GM23338 (cell line): ENCODE measurements at regions not wholly inside any gene's neighbourhood (a gene's known extent, or its start where the extent isn't known, plus 50 kb on each side); places are given as distances from the start of the nearest gene placed in this dataset.

Experiments
- ATAC-seq: fragments of 200-7000 bp; cut with Tn5 transposase; 3 replicates; pipeline ENCODE4 v1.9.1; 2020
- DNase-seq: peaks from one replicate; pipeline ENCODE4 v3.0.0-alpha.2; 2015; ENCODE audit warnings: low spot score
- H2AFZ ChIP-seq: fragments of 200-600 bp; sonication (generic); 2 replicates; pipeline ENCODE4 v1.8.0; 2016; ENCODE audit warnings: antibody characterized with exemption, mild to moderate bottlenecking, moderate library complexity
- H3F3A ChIP-seq: fragments of 200-600 bp; sonication (generic); replicated peaks from 2 replicates; pipeline ENCODE4 v1.8.0; 2017; ENCODE audit warnings: antibody characterized with exemption, mixed run types, low read depth
- H3K27ac ChIP-seq: fragments of 200-600 bp; sonication (generic); 2 replicates; pipeline ENCODE4 v1.6.1; 2016; ENCODE audit warnings: low read depth
- H3K27me3 ChIP-seq: fragments of 200-600 bp; sonication (generic); 2 replicates; pipeline ENCODE4 v1.8.0; 2016; ENCODE audit warnings: mild to moderate bottlenecking, mixed run types, moderate library complexity; ENCODE audit not compliant: insufficient read depth
- H3K36me3 ChIP-seq: fragments of 200-600 bp; sonication (generic); 2 replicates; pipeline ENCODE4 v1.8.0; 2016; ENCODE audit warnings: mild to moderate bottlenecking; ENCODE audit not compliant: insufficient read depth
- H3K4me1 ChIP-seq: fragments of 200-600 bp; sonication (generic); 2 replicates; pipeline ENCODE4 v1.8.0; 2016; ENCODE audit warnings: mild to moderate bottlenecking, moderate library complexity; ENCODE audit not compliant: insufficient read depth
- H3K4me2 ChIP-seq: fragments of 200-600 bp; sonication (generic); 2 replicates; pipeline ENCODE4 v1.7.1; 2017; ENCODE audit warnings: mixed run types
- H3K4me3 ChIP-seq: fragments of 200-600 bp; sonication (generic); 2 replicates; pipeline ENCODE4 v1.6.1; 2016; ENCODE audit warnings: mixed run types
- H3K79me2 ChIP-seq: fragments of 200-600 bp; sonication (generic); replicated peaks from 2 replicates; pipeline ENCODE4 v1.8.0; 2017; ENCODE audit warnings: mild to moderate bottlenecking; ENCODE audit not compliant: insufficient read depth
- H3K9me2 ChIP-seq: fragments of 200-600 bp; sonication (generic); 2 replicates; pipeline ENCODE4 v1.8.0; 2017; ENCODE audit not compliant: insufficient read depth
- H4K20me1 ChIP-seq: fragments of 200-600 bp; sonication (generic); replicated peaks from 2 replicates; pipeline ENCODE4 v1.8.0; 2017; ENCODE audit warnings: mild to moderate bottlenecking; ENCODE audit not compliant: insufficient read depth
- H3K27ac Mint-ChIP-seq: 2 replicates; pipeline ENCODE4 v1.8.0; 2020; ENCODE audit warnings: inconsistent platforms, mild to moderate bottlenecking, moderate library complexity, mixed read lengths
- H3K27me3 Mint-ChIP-seq: 3 replicates; pipeline ENCODE4 v1.8.0; 2022; ENCODE audit warnings: low read depth, mild to moderate bottlenecking, moderate library complexity, mixed read lengths, inconsistent platforms; ENCODE audit not compliant: insufficient read depth, poor library complexity
- H3K36me3 Mint-ChIP-seq: 3 replicates; pipeline ENCODE4 v1.8.0; 2021; ENCODE audit warnings: low read depth, mild to moderate bottlenecking, inconsistent platforms, moderate library complexity, mixed read lengths
- H3K4me1 Mint-ChIP-seq: 3 replicates; pipeline ENCODE4 v1.8.0; 2020; ENCODE audit warnings: mild to moderate bottlenecking, inconsistent platforms, mixed read lengths
- H3K4me3 Mint-ChIP-seq: 3 replicates; pipeline ENCODE4 v1.8.0; 2021; ENCODE audit warnings: moderate library complexity, mild to moderate bottlenecking, inconsistent platforms, mixed read lengths
- H3K9me3 Mint-ChIP-seq: 3 replicates; pipeline ENCODE4 v1.8.0; 2020; ENCODE audit warnings: moderate library complexity, mild to moderate bottlenecking, inconsistent platforms, mixed read lengths
- CREB1 ChIP-seq: fragments of 250-450 bp; sonication (Bioruptor Pico); IDR thresholded peaks from 2 replicates; pipeline ENCODE4 v1.5.0; 2020; ENCODE audit warnings: low read depth, mild to moderate bottlenecking, moderate library complexity
- EZH2phosphoT487 ChIP-seq: fragments of 200-600 bp; sonication (generic); IDR thresholded peaks from one replicate; pipeline ENCODE4 v1.8.1; 2018; ENCODE audit warnings: antibody characterized with exemption; ENCODE audit not compliant: unreplicated experiment
- JUNB ChIP-seq: IDR thresholded peaks from one replicate; pipeline ENCODE4 v1.6.1; 2016; ENCODE audit warnings: antibody characterized with exemption; ENCODE audit not compliant: unreplicated experiment
- NANOG ChIP-seq: IDR thresholded peaks from 2 replicates; pipeline ENCODE4 v1.6.1; 2016; ENCODE audit warnings: antibody characterized with exemption, borderline replicate concordance
- POLR2AphosphoS5 ChIP-seq: IDR thresholded peaks from 2 replicates; pipeline ENCODE4 v1.6.1; 2016; ENCODE audit warnings: antibody characterized with exemption, low read depth
- REST ChIP-seq: IDR thresholded peaks from one replicate; pipeline ENCODE4 v1.6.1; 2018; ENCODE audit warnings: antibody characterized with exemption; ENCODE audit not compliant: unreplicated experiment
- STAT1 ChIP-seq: IDR thresholded peaks from one replicate; pipeline ENCODE4 v1.6.1; 2016; ENCODE audit warnings: antibody characterized with exemption; ENCODE audit not compliant: unreplicated experiment
- ZNF114 ChIP-seq: fragments of 250-450 bp; sonication (Bioruptor Pico); IDR thresholded peaks from 2 replicates; pipeline ENCODE4 v1.5.0; 2020; ENCODE audit warnings: mild to moderate bottlenecking, moderate library complexity
- ZNF331 ChIP-seq: fragments of 250-450 bp; sonication (Bioruptor Pico); IDR thresholded peaks from 2 replicates; pipeline ENCODE4 v1.5.0; 2020; ENCODE audit warnings: low read depth, mild to moderate bottlenecking, moderate library complexity
- ZNF462 ChIP-seq: fragments of 250-450 bp; sonication (Bioruptor Pico); IDR thresholded peaks from 2 replicates; pipeline ENCODE4 v1.5.0; 2020; ENCODE audit warnings: mild to moderate bottlenecking, moderate library complexity
- TF ChIP-seq, protein P1 (sequence below), 2 experiments: fragments of 200-600 bp in 1 of 2; sonication (generic) in 1 of 2; conservative IDR thresholded peaks; 2 replicates each; pipeline versions ENCODE4 v1.5.1 to v1.6.1; 2016 to 2017; ENCODE audit warnings: antibody characterized with exemption in 2 of 2, low read depth in 2 of 2, mild to moderate bottlenecking in 2 of 2, moderate library complexity in 1 of 2

DNA sequence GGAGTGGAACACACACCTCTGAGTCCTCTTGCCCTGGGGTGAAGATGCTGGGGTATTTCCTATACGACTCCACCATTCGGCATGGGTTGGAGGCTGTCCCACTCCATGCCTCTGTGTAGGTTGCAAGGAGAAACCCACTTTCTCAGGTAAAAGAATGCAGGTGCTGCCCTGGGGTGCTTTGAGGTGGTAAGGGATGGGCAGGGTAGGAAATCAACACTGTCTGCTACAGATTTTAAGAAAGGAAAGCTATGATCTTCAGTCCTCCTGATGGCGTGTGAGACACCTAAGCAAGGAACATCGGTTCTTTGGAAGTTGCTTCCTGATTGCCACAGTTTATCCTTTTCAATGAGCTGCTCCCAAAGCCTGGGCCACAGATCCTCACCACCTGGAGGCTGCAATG is 209.2 kb downstream of the NCK2 start:
- Mint-ChIP-seq H3K36me3 (peaks cover 3% of the 10 kb centered on the region; the same call in 1 of the 3 replicates), H3K4me3 (no peak overlapping the region), H3K27me3 (peaks cover 6% of the 10 kb centered on the region), H3K9me3 (no peaks in the 10 kb centered on the region; the same call in 2 of the 3 replicates), H3K27ac (no peak overlapping the region), H3K4me1 (peaks cover 35% of the 10 kb centered on the region)
- H3K4me1 ChIP-seq = peaks cover 21% of the 10 kb centered on the region
- no peak overlapping the region for H2AFZ ChIP-seq
- H3K79me2 ChIP-seq = no peaks in the 10 kb centered on the region
- H3K4me3 ChIP-seq = no peak overlapping the region
- no peaks in the 10 kb centered on the region for H3F3A ChIP-seq
- no peak overlapping the region for H3K27ac ChIP-seq
- no peak for ATAC-seq
- no peak for TF ChIP-seq REST
- no peak for TF ChIP-seq ZNF331 (CRISPR knock-in tag)
- no peaks in the 10 kb centered on the region; the same call in 1 of the 2 replicates for H4K20me1 ChIP-seq
- no peaks in the 10 kb centered on the region for H3K27me3 ChIP-seq
- H3K36me3 ChIP-seq = no peaks in the 10 kb centered on the region
- H3K9me2 ChIP-seq = 0 out of 2 replicates have a peak, but pooled peaks cover 3% of the 10 kb centered on the region
- H3K4me2 ChIP-seq = no peak overlapping the region
- no peak for DNase-seq

GRCh38 chr2:105952131-105952530 is 207.4 kb downstream of the NCK2 start:
- DNase-seq = peak; percentile 15
- ATAC-seq = peak; percentile 14; the same call in 2 of the 3 replicates
- Mint-ChIP-seq H3K27ac (no peak overlapping the region), H3K9me3 (no peaks in the 10 kb centered on the region), H3K36me3 (no peaks in the 10 kb centered on the region; the same call in 2 of the 3 replicates), H3K4me3 (no peak overlapping the region), H3K27me3 (peaks cover 2% of the 10 kb centered on the region), H3K4me1 (peaks cover 35% of the 10 kb centered on the region)
- H2AFZ ChIP-seq = no peak overlapping the region
- no peak overlapping the region for H3K4me2 ChIP-seq
- no peak overlapping the region for H3K4me3 ChIP-seq
- H3K27ac ChIP-seq = no peak overlapping the region
- 0 out of 2 replicates have a peak, but pooled peaks cover 3% of the 10 kb centered on the region for H3K9me2 ChIP-seq
- peaks cover 21% of the 10 kb centered on the region for H3K4me1 ChIP-seq
- H3K36me3 ChIP-seq = no peaks in the 10 kb centered on the region
- H4K20me1 ChIP-seq = no peaks in the 10 kb centered on the region; the same call in 1 of the 2 replicates
- H3K79me2 ChIP-seq = no peaks in the 10 kb centered on the region
- H3F3A ChIP-seq = no peaks in the 10 kb centered on the region
- no peaks in the 10 kb centered on the region for H3K27me3 ChIP-seq
- no peak for TF ChIP-seq STAT1
- TF ChIP-seq ZNF462 (CRISPR knock-in tag) = no peak
- TF ChIP-seq NANOG = no peak
- no peak for TF ChIP-seq POLR2AphosphoS5
- TF ChIP-seq EZH2phosphoT487 = no peak
- TF ChIP-seq ZNF114 (CRISPR knock-in tag) = no peak
- TF ChIP-seq, protein P1, sequence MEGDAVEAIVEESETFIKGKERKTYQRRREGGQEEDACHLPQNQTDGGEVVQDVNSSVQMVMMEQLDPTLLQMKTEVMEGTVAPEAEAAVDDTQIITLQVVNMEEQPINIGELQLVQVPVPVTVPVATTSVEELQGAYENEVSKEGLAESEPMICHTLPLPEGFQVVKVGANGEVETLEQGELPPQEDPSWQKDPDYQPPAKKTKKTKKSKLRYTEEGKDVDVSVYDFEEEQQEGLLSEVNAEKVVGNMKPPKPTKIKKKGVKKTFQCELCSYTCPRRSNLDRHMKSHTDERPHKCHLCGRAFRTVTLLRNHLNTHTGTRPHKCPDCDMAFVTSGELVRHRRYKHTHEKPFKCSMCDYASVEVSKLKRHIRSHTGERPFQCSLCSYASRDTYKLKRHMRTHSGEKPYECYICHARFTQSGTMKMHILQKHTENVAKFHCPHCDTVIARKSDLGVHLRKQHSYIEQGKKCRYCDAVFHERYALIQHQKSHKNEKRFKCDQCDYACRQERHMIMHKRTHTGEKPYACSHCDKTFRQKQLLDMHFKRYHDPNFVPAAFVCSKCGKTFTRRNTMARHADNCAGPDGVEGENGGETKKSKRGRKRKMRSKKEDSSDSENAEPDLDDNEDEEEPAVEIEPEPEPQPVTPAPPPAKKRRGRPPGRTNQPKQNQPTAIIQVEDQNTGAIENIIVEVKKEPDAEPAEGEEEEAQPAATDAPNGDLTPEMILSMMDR (conservative IDR thresholded peaks at IDR 0.05; ENCODE audit: low read depth in 2 of 2) = no peak
- no peak for TF ChIP-seq CREB1 (CRISPR knock-in tag)
- TF ChIP-seq JUNB = no peak
